Prostate gland (tissue), 2 donors: ENCODE measurements at regions not wholly inside any gene's neighbourhood (a gene's known extent, or its start where the extent isn't known, plus 50 kb on each side); places are given as distances from the start of the nearest gene placed in this dataset.

Source experiments
- DNase-seq: peaks from one replicate; pipeline ENCODE4 v3.0.0-alpha.2; 2019; ENCODE audit warnings: low spot score
- H3K27ac ChIP-seq, 2 donors: fragments of 200-600 bp; sonication (generic); 2 replicates each; pipeline ENCODE4 v1.5.1; 2017 to 2019
- H3K27me3 ChIP-seq: fragments of 200-600 bp; sonication (generic); replicated peaks from 2 replicates; pipeline ENCODE4 v1.5.1; 2019; ENCODE audit not compliant: insufficient read depth
- H3K36me3 ChIP-seq, 2 donors: fragments of 200-600 bp; sonication (generic); 1 replicate in 1 of 2; 2 replicates in 1 of 2; pipeline versions ENCODE4 v1.5.1 to v1.8.1; 2017 to 2019
- H3K4me1 ChIP-seq: fragments of 200-600 bp; sonication (generic); replicated peaks from 2 replicates; pipeline ENCODE4 v1.5.1; 2019
- H3K4me3 ChIP-seq, 2 donors: fragments of 200-600 bp; sonication (generic); 2 replicates each; pipeline ENCODE4 v1.5.1; 2017 to 2019
- H3K9me3 ChIP-seq: fragments of 200-600 bp; sonication (generic); 2 replicates; pipeline ENCODE4 v1.5.1; 2017
- CTCF ChIP-seq, 4 experiments: fragments of 200-600 bp in 2 of 4; fragments of 450-650 bp in 2 of 4; sonication (generic) in 2 of 4; IDR thresholded peaks; 1 replicate in 3 of 4; 2 replicates in 1 of 4; pipeline ENCODE4 v1.5.1; 2016 to 2019; ENCODE audit warnings: antibody characterized with exemption in 4 of 4, mild to moderate bottlenecking in 2 of 4, moderate library complexity in 2 of 4
- POLR2A ChIP-seq: fragments of 450-650 bp; IDR thresholded peaks from one replicate; pipeline ENCODE4 v1.6.1; 2016; ENCODE audit warnings: antibody characterized with exemption, mild to moderate bottlenecking
- POLR2AphosphoS5 ChIP-seq: sonication (generic); formaldehyde crosslinking; IDR thresholded peaks from one replicate; pipeline ENCODE4 v1.6.1; 2017; ENCODE audit warnings: antibody characterized with exemption
- WGBS: methylation state at CpG from one replicate; pipeline ENCODE4 v1.1.5; 2018; 5-methylcytosine and 5-hydroxymethylcytosine counted together
- intact Hi-C: fragments of 100-400 bp; cut with DNase I; formaldehyde crosslinking; loops from one replicate; pipeline ENCODE4 v1.14.2; 2022

GRCh38 chr10:29738341-29738740 lies 103.6 kb upstream of the SVIL start:
- Histone ChIP-seq H3K4me1 (no peaks in the 10 kb centered on the region), H3K4me3 (no peak overlapping the region), H3K36me3 (no peaks in the 10 kb centered on the region), H3K27me3 (no peaks in the 10 kb centered on the region), H3K27ac (no peak overlapping the region), H3K9me3 (no peaks in the 10 kb centered on the region)
- no peak for DNase-seq
- intact Hi-C loops, result loop anchor here (5.0 to 10.0 kb wide), 2 partner anchors 104 to 224 kb away; no protein-coding TSS in a partner anchor
- WGBS, result 93% methylated on average over 11 of the region's 11 CpGs
- TF ChIP-seq POLR2AphosphoS5, result no peak
- no peak for TF ChIP-seq CTCF (IDR thresholded peaks at IDR 0.05)
- no peak for TF ChIP-seq POLR2A

- no peak for DNase-seq
- no peaks in the 10 kb centered on the region for H3K36me3 ChIP-seq
- peak overlapping the region; percentile 79 to 86 for H3K4me3 ChIP-seq
- peak overlapping the region; percentile 95 for H3K27ac ChIP-seq
- no peaks in the 10 kb centered on the region for H3K9me3 ChIP-seq
- intact Hi-C loops, result loop anchor here (2.0 to 10.0 kb wide), 3 partner anchors 58 to 222 kb away; no protein-coding TSS in a partner anchor
- WGBS, result 26% methylated on average over 20 of the region's 27 CpGs
- TF ChIP-seq POLR2AphosphoS5, result no peak
- no peak for TF ChIP-seq POLR2A
- no peak for TF ChIP-seq CTCF (IDR thresholded peaks at IDR 0.05)
- H3K4me1 ChIP-seq, result no peaks in the 10 kb centered on the region
- H3K27me3 ChIP-seq, result no peaks in the 10 kb centered on the region
Observed at GRCh38 chr10:29737074-29737593, 102.4 kb upstream of the SVIL start.

GRCh38 chr10:29736366-29737073 lies 101.7 kb upstream of the SVIL start:
- H3K9me3 ChIP-seq, result no peaks in the 10 kb centered on the region
- peak overlapping the region; percentile 95 for H3K27ac ChIP-seq
- H3K27me3 ChIP-seq, result no peaks in the 10 kb centered on the region
- peak overlapping the region; percentile 79 to 86 for H3K4me3 ChIP-seq
- H3K36me3 ChIP-seq, result no peaks in the 10 kb centered on the region
- DNase-seq, result peak; percentile 61
- intact Hi-C loops, result loop anchor here (2.0 to 10.0 kb wide), 3 partner anchors 58 to 222 kb away; no protein-coding TSS in a partner anchor
- 0% methylated on average over 23 of the region's 74 CpGs for WGBS
- no peaks in the 10 kb centered on the region for H3K4me1 ChIP-seq
- peak in 2 of 4 experiments; percentile 40 to 41 for TF ChIP-seq CTCF (IDR thresholded peaks at IDR 0.05)
- no peak for TF ChIP-seq POLR2AphosphoS5
- peak; percentile 62 for TF ChIP-seq POLR2A

- peak overlapping the region; percentile 95 for H3K27ac ChIP-seq
- no peaks in the 10 kb centered on the region for H3K4me1 ChIP-seq
- no peaks in the 10 kb centered on the region for H3K9me3 ChIP-seq
- peak; percentile 90 for DNase-seq
- WGBS, result under 1% methylated on average over 77 of the region's 81 CpGs
- peak overlapping the region; percentile 79 to 86 for H3K4me3 ChIP-seq
- TF ChIP-seq CTCF (IDR thresholded peaks at IDR 0.05) (peak; percentile 89 to 99 (median 94)), POLR2AphosphoS5 (peak; percentile 82), POLR2A (peak; percentile 84)
- no peaks in the 10 kb centered on the region for H3K27me3 ChIP-seq
- intact Hi-C loops, result loop anchor here (2.0 to 10.0 kb wide), 4 partner anchors 59 to 221 kb away; no protein-coding TSS in a partner anchor
- H3K36me3 ChIP-seq, result no peaks in the 10 kb centered on the region
Observed at GRCh38 chr10:29735628-29736365, 101.0 kb upstream of the SVIL start.
